ENCODE measurements at regions not wholly inside any gene's neighbourhood (a gene's known extent, or its start where the extent isn't known, plus 50 kb on each side); places are given as distances from the start of the nearest gene placed in this dataset.
A peak's percentile ranks its signal among the peaks of the same experiment; 100 is the strongest.

DNA sequence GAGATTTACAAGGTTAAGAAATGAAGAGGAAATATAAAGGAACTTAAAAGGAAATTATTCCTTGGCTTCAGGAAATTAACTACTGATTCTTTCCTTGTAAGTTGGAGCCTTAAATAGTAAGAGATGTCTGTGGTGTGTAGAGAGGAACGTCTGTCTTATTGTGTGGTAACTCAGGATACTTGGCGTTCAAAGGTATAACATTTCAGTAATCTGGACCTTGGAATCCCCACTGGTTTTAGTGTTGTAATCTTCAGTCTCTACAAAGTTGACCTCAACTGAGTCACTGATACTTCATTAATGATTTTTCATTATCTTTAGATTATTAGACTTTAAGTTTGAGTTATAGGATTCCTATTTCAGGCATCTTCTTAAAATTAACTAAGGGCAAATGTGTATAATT lies 79.1 kb upstream of the LSM6 start:
- TF ChIP-seq, protein P1, sequence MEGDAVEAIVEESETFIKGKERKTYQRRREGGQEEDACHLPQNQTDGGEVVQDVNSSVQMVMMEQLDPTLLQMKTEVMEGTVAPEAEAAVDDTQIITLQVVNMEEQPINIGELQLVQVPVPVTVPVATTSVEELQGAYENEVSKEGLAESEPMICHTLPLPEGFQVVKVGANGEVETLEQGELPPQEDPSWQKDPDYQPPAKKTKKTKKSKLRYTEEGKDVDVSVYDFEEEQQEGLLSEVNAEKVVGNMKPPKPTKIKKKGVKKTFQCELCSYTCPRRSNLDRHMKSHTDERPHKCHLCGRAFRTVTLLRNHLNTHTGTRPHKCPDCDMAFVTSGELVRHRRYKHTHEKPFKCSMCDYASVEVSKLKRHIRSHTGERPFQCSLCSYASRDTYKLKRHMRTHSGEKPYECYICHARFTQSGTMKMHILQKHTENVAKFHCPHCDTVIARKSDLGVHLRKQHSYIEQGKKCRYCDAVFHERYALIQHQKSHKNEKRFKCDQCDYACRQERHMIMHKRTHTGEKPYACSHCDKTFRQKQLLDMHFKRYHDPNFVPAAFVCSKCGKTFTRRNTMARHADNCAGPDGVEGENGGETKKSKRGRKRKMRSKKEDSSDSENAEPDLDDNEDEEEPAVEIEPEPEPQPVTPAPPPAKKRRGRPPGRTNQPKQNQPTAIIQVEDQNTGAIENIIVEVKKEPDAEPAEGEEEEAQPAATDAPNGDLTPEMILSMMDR (IDR thresholded peaks at IDR 0.05; ENCODE audit: unreplicated experiment in 3 of 3): no peak
- Mint-ChIP-seq H3K36me3 (ENCODE audit: low read depth) (no peaks in the 10 kb centered on the region), H3K4me1 (peaks cover 4% of the 10 kb centered on the region), H3K27me3 (ENCODE audit: low read depth) (peaks cover 4% of the 10 kb centered on the region), H3K9me3 (no peaks in the 10 kb centered on the region), H3K27ac (peak overlapping the region; percentile 86 to 93 (median 89)), H3K4me3 (no peak overlapping the region)

- Mint-ChIP-seq H3K27me3 (ENCODE audit: low read depth) (peaks cover 4% of the 10 kb centered on the region), H3K4me3 (no peak overlapping the region), H3K36me3 (ENCODE audit: low read depth) (no peaks in the 10 kb centered on the region), H3K4me1 (peaks cover 4% of the 10 kb centered on the region), H3K9me3 (no peaks in the 10 kb centered on the region), H3K27ac (peak overlapping the region; percentile 86 to 93 (median 89))
- TF ChIP-seq, protein P1 (IDR thresholded peaks at IDR 0.05; ENCODE audit: unreplicated experiment in 3 of 3): no peak
These were observed 79.7 kb upstream of the LSM6 start for GRCh38 chr4:146095860-146096259.

DNA sequence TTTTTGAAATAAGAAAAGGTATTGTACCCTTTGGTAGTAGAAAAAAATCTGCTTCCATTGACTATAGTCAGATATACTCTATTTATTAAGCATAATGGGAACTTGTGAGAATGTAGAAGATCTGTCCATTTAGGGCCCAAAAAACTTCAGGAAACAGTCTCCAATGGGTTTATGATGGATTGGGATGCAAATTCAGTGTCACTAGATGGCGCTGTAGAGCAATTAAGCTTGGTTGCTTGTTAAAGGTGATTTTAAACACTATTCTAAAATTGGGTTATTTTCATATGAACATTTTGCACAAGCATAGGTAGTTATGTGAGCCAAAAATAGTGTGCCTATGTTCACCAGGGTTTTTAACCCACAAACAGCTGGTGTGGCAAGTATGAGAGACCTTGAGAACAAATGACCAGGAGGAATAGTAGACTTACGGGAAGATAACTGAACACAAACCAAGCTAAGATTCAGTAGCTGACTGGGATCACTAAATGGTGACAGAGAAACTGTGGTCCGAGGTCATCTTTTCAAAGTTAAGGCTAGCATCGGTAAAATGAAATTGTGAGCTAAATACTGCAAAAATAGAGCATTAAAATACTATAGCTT lies 80.3 kb upstream of the LSM6 start:
- H3K36me3 Mint-ChIP-seq (ENCODE audit: low read depth): no peaks in the 10 kb centered on the region
- no peak overlapping the region for H3K4me3 Mint-ChIP-seq

DNA sequence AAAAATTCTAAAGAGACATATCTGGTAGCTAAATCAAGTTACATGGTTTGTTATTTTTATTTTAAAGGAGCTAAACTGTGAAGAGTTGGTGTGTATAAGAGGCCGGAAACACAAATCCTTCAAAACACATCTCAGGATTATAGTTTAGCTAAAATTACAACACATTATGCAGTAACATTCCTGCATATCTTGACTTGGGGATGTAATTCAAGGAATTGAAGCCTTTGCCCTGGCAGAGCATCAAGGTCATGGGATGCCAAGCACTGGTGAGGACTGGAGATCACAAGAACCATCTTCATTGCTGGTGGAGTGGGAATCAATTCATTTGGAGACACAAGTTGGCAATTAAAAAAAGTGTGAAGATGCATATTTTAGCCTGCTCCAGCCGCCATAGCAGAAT lies 86.8 kb upstream of the LSM6 start:
- Mint-ChIP-seq H3K4me1 (no peaks in the 10 kb centered on the region), H3K36me3 (ENCODE audit: low read depth) (no peaks in the 10 kb centered on the region), H3K27me3 (ENCODE audit: low read depth) (peaks cover 5% of the 10 kb centered on the region), H3K4me3 (no peak overlapping the region), H3K27ac (peak overlapping the region in 1 of 3 experiments; percentile 26), H3K9me3 (no peaks in the 10 kb centered on the region)
- TF ChIP-seq, protein P1 (IDR thresholded peaks at IDR 0.05; ENCODE audit: unreplicated experiment in 3 of 3): no peak

More for the DNA sequence above, 80.3 kb upstream of the LSM6 start:
- Mint-ChIP-seq H3K27ac (peak overlapping the region; percentile 83 to 93 (median 86)), H3K4me1 (peaks cover 4% of the 10 kb centered on the region), H3K9me3 (no peaks in the 10 kb centered on the region), H3K27me3 (ENCODE audit: low read depth) (peaks cover 4% of the 10 kb centered on the region)
- TF ChIP-seq, protein P1 (IDR thresholded peaks at IDR 0.05; ENCODE audit: unreplicated experiment in 3 of 3): peak; percentile 44 to 69 (median 54)

GRCh38 chr4:146087856-146088255 lies 87.7 kb upstream of the LSM6 start:
- no peak overlapping the region for H3K27ac Mint-ChIP-seq
- peaks cover 5% of the 10 kb centered on the region for H3K27me3 Mint-ChIP-seq (ENCODE audit: low read depth)
- no peaks in the 10 kb centered on the region for H3K9me3 Mint-ChIP-seq
- no peaks in the 10 kb centered on the region for H3K36me3 Mint-ChIP-seq (ENCODE audit: low read depth)
- no peak overlapping the region for H3K4me3 Mint-ChIP-seq
- H3K4me1 Mint-ChIP-seq: no peaks in the 10 kb centered on the region
- TF ChIP-seq, protein P1 (IDR thresholded peaks at IDR 0.05; ENCODE audit: unreplicated experiment in 3 of 3): no peak

- Mint-ChIP-seq H3K4me3 (no peak overlapping the region), H3K27ac (peak overlapping the region in 2 of 3 experiments; percentile 1 to 21)
- TF ChIP-seq, protein P1 (IDR thresholded peaks at IDR 0.05; ENCODE audit: unreplicated experiment in 3 of 3): no peak
These were observed 99.4 kb upstream of the LSM6 start for GRCh38 chr4:146076081-146076480.

More at GRCh38 chr4:146076081-146076480, 99.4 kb upstream of the LSM6 start:
- Mint-ChIP-seq H3K4me1 (no peaks in the 10 kb centered on the region), H3K27me3 (ENCODE audit: low read depth) (no peaks in the 10 kb centered on the region), H3K36me3 (ENCODE audit: low read depth) (no peaks in the 10 kb centered on the region), H3K9me3 (no peaks in the 10 kb centered on the region)
